22Rv1 (cell line): ENCODE measurements at regions not wholly inside any gene's neighbourhood (a gene's known extent, or its start where the extent isn't known, plus 50 kb on each side); places are given as distances from the start of the nearest gene placed in this dataset.

ENCODE experiments used
- H3K27ac ChIP-seq: fragments of 450-650 bp; 2 replicates; pipeline ENCODE4 v1.5.1; 2017
- ZFX ChIP-seq: fragments of 450-650 bp; IDR thresholded peaks from 2 replicates; pipeline ENCODE4 v1.6.1; 2017; ENCODE audit warnings: antibody characterized with exemption, borderline replicate concordance
- TF ChIP-seq, protein P1 (sequence below): fragments of 450-650 bp; IDR thresholded peaks from 2 replicates; pipeline ENCODE4 v1.5.1; 2017; ENCODE audit warnings: mild to moderate bottlenecking

DNA sequence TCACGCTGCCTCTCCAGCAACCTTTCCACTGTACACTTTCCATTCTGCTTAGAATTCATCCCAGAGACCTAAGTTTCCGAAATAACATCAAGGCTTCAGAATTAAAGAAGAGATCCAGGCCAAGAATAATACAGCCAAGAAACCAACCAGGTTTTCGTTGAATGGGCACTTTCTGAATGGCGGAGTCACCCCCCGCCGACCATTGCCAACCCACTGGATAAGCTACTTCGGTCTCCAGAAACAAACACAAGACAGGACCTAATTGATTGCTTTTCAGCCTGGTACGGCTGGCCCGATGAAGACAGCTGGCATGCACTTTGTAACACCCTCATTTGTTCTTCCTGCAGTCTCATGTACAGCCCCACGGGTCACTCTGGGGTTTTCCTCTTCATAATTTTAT lies 308.1 kb upstream of the ZFHX3 start:
- TF ChIP-seq, protein P1, sequence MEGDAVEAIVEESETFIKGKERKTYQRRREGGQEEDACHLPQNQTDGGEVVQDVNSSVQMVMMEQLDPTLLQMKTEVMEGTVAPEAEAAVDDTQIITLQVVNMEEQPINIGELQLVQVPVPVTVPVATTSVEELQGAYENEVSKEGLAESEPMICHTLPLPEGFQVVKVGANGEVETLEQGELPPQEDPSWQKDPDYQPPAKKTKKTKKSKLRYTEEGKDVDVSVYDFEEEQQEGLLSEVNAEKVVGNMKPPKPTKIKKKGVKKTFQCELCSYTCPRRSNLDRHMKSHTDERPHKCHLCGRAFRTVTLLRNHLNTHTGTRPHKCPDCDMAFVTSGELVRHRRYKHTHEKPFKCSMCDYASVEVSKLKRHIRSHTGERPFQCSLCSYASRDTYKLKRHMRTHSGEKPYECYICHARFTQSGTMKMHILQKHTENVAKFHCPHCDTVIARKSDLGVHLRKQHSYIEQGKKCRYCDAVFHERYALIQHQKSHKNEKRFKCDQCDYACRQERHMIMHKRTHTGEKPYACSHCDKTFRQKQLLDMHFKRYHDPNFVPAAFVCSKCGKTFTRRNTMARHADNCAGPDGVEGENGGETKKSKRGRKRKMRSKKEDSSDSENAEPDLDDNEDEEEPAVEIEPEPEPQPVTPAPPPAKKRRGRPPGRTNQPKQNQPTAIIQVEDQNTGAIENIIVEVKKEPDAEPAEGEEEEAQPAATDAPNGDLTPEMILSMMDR: no peak
- no peak for TF ChIP-seq ZFX
- no peak overlapping the region for H3K27ac ChIP-seq

DNA sequence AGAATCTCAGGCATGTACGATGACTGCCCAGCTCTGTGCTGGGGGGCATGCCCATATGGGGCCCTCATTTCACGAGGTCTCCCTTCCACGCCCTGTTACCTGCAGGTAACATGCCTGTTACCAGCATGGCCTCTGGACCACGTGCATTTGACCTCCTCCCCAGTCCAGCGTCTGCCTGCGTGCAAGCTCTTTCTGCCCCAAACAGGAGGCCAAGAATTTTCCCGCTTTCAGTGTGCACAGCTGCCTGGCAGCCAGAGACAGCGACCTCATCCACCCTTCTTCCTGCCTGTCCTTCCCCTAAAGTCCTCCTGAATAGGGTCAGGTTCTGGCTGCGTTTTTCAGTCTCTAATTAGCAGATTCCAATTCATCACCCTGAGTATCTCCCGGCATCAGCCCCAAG lies 306.5 kb upstream of the ZFHX3 start:
- H3K27ac ChIP-seq: no peak overlapping the region
- no peak for TF ChIP-seq ZFX
- TF ChIP-seq, protein P1: no peak

DNA sequence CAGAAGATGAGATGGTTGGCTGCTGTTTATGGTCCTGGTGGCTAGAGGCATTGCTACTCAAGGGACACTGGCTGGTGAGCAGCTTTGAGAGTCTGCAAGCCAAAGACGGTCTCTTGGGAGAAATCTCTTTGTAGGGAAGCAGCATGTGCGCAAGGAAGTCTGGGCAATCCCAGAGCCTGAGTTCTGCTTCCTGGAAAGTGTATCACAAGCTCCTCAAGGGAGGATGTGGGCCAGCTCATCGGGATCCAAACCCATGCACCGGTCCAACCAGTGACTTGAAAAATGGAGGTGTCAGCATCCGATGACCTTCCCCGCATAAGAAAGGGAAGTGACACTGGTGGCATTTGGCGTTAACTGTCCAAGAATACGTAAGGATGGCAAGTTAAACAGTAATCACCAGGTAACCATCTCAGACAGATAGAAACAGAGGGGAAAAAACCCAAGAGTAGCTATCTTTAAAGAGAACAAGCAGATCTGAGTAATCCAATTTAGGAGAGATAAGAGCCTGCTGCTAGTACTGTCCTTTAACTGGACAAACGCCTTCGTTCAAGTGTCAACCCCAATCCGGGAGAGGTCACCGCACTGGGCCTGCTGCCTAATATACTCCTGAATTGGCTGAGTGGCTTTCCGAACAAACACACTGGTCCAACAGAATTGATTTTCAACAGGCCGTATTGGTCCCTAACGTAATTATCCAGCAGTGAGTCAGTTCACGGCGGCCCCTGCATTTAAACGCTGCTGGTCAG lies 303.0 kb upstream of the ZFHX3 start:
- no peak overlapping the region for H3K27ac ChIP-seq
- no peak for TF ChIP-seq ZFX
- TF ChIP-seq, protein P1: no peak

DNA sequence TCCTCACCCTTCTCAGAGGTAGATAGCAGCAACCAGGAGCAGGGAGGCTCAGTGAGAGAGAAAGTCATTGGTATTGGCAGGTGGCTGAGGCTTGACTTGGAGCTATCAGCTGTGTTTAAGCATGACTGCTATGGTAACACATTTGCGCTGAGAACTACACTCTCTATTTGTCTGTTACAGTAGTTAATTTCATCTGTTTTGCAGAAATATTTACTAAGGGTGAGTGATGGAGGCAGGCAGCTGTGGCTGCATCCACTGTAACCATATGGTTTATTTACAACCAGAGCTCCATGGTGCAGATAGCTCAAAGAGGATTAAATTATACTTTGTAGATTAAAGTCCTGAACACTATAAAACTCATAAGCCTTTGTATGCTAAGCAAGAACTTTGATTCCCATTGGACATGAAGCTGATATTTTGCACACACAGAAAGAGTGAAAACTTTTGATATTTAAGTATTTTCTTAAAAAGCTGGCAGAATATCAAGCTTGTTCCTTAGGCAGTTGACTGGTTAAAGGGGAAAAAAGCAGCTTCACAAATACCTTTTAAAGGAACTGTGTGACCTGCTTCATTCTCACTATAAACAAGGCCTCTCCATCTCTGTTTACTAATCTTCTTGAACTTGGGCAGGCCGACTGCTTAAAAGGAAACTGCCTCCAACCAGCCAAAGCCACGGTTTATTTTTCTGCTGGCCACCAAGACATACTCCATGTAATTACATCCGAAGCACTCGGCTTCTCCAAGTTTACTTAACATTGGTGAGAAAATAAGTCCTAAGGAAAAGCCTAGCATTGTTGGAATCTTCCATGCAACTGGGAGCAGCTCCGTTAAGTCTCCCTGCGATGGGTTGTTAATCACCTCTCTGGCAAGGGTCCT lies 299.8 kb upstream of the ZFHX3 start:
- TF ChIP-seq, protein P1: no peak
- TF ChIP-seq ZFX: no peak
- H3K27ac ChIP-seq: no peak overlapping the region

DNA sequence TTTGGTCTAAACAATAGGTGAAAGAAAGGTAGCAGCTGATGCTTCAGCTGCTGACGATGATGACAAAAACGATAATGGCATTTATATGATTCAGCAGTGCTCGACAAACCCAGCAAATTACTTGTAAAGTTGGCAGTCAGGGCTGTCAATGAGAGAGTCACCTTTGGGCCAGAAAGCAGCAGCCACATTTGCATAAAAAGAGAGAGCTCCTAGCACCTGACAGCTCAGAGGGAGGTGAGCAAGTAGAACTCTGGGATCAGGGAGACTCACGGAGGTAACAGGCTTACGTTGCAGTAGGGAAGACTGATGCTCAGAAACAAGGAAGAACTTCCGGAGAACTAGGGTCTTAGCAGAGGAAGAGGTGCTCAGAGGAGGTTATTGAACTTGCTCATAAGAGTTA lies 291.9 kb upstream of the ZFHX3 start:
- TF ChIP-seq ZFX: no peak
- TF ChIP-seq, protein P1: no peak
- no peak overlapping the region for H3K27ac ChIP-seq

DNA sequence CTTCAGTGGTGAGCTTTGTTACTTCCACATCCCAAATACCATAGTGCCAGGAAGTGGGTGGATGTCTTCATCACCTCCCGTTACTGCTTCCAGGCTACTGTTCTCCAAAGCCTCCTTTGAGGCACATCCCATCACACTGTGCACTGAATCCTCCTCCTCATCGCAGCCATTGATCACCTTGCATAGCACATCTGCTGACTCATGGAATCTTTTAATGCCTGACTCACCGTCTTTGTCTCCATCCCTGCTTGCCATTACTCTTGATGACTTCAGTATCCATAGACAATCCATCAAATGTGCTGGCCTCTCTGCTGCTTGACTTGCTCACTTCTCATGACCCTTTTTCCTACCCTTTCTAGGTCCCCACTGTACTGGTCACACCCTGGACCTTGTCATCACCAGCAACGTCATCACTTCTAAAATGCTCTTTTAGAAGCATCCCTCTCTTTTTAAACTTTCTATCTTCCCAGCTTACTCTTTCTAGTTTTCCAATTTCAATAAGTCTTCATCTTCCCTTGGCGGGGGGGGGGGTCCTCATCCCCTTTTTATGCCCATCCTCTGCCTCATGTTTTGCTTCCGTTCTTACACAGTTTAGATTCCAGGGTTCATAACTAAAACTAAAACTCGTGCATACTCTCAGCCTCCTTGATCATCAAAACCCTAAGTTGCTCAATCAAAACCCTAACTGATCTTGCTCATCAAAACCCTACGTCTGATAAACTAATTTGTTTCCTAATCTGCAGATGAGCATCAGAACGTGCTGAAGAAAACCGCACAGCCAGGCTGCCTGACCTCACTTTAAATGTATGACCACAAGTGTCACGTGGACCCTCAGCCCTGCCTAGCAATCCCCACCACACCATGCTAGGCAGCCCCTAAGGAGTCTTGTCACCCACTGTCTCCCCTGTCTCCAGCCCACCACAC lies 289.7 kb upstream of the ZFHX3 start:
- H3K27ac ChIP-seq: no peak overlapping the region
- TF ChIP-seq, protein P1: no peak
- no peak for TF ChIP-seq ZFX
